HFFc6 (cell line): ENCODE measurements at regions not wholly inside any gene's neighbourhood (a gene's known extent, or its start where the extent isn't known, plus 50 kb on each side); places are given as distances from the start of the nearest gene placed in this dataset.

ENCODE experiments used
- DNase-seq: peaks from one replicate; pipeline ENCODE4 v3.0.0-alpha.2; 2018
- H3K27ac Mint-ChIP-seq: 2 replicates; pipeline ENCODE4 v1.8.0; 2020; ENCODE audit warnings: mild to moderate bottlenecking, mixed read lengths
- H3K27me3 Mint-ChIP-seq: 2 replicates; pipeline ENCODE4 v1.8.0; 2021; ENCODE audit warnings: mild to moderate bottlenecking, moderate library complexity, mixed read lengths; ENCODE audit not compliant: insufficient read depth
- H3K36me3 Mint-ChIP-seq: 2 replicates; pipeline ENCODE4 v1.8.0; 2021; ENCODE audit warnings: low read depth, mixed read lengths
- H3K4me1 Mint-ChIP-seq: 2 replicates; pipeline ENCODE4 v1.8.0; 2020; ENCODE audit warnings: low read depth, mixed read lengths
- H3K4me3 Mint-ChIP-seq: 2 replicates; pipeline ENCODE4 v1.8.0; 2020; ENCODE audit warnings: mild to moderate bottlenecking, moderate library complexity, mixed read lengths
- H3K9me3 Mint-ChIP-seq: 2 replicates; pipeline ENCODE4 v1.8.0; 2020; ENCODE audit warnings: mild to moderate bottlenecking, mixed read lengths
- CTCF ChIP-seq: fragments of 200-600 bp; sonication (generic); IDR thresholded peaks from 2 replicates; pipeline ENCODE4 v1.5.0; 2021; ENCODE audit warnings: antibody characterized with exemption, mild to moderate bottlenecking

- Mint-ChIP-seq H3K4me1 (no peaks in the 10 kb centered on the region), H3K4me3 (no peak overlapping the region), H3K9me3 (peaks cover 29% of the 10 kb centered on the region), H3K27me3 (peaks cover 1% of the 10 kb centered on the region; the same call in 1 of the 2 replicates), H3K27ac (no peak overlapping the region), H3K36me3 (no peaks in the 10 kb centered on the region)
- no peak for DNase-seq
- no peak for TF ChIP-seq CTCF
Measured at GRCh38 chr20:60764328-60764727, 487.7 kb upstream of the CDH4 start.

- Mint-ChIP-seq H3K4me1 (no peaks in the 10 kb centered on the region), H3K36me3 (no peaks in the 10 kb centered on the region), H3K27me3 (peaks cover 1% of the 10 kb centered on the region; the same call in 1 of the 2 replicates), H3K27ac (no peak overlapping the region), H3K9me3 (peaks cover 34% of the 10 kb centered on the region), H3K4me3 (no peak overlapping the region)
- TF ChIP-seq CTCF = no peak
- no peak for DNase-seq
Measured at GRCh38 chr20:60764771-60765170, 487.3 kb upstream of the CDH4 start.

- TF ChIP-seq CTCF = no peak
- Mint-ChIP-seq H3K36me3 (no peaks in the 10 kb centered on the region), H3K9me3 (peaks cover 45% of the 10 kb centered on the region), H3K27ac (no peak overlapping the region), H3K4me3 (no peak overlapping the region), H3K4me1 (no peaks in the 10 kb centered on the region), H3K27me3 (peaks cover 1% of the 10 kb centered on the region; the same call in 1 of the 2 replicates)
- DNase-seq = no peak
Measured at GRCh38 chr20:60765821-60766403, 486.1 kb upstream of the CDH4 start.

- TF ChIP-seq CTCF = no peak
- no peak for DNase-seq
- Mint-ChIP-seq H3K9me3 (peaks cover 42% of the 10 kb centered on the region), H3K4me3 (no peak overlapping the region), H3K4me1 (no peaks in the 10 kb centered on the region), H3K36me3 (no peaks in the 10 kb centered on the region), H3K27me3 (peaks cover 1% of the 10 kb centered on the region; the same call in 1 of the 2 replicates), H3K27ac (no peak overlapping the region)
Measured at GRCh38 chr20:60768216-60768615, 483.8 kb upstream of the CDH4 start.

- no peak for DNase-seq
- no peak overlapping the region for H3K4me3 Mint-ChIP-seq
Measured at GRCh38 chr20:60780388-60781025, 471.6 kb upstream of the CDH4 start.

More at GRCh38 chr20:60780388-60781025, 471.6 kb upstream of the CDH4 start:
- Mint-ChIP-seq H3K36me3 (no peaks in the 10 kb centered on the region), H3K27me3 (no peaks in the 10 kb centered on the region), H3K4me1 (no peaks in the 10 kb centered on the region), H3K9me3 (peaks cover 32% of the 10 kb centered on the region), H3K27ac (no peak overlapping the region)
- no peak for TF ChIP-seq CTCF
